ENCODE measurements at regions not wholly inside any gene's neighbourhood (a gene's known extent, or its start where the extent isn't known, plus 50 kb on each side); places are given as distances from the start of the nearest gene placed in this dataset.

DNA sequence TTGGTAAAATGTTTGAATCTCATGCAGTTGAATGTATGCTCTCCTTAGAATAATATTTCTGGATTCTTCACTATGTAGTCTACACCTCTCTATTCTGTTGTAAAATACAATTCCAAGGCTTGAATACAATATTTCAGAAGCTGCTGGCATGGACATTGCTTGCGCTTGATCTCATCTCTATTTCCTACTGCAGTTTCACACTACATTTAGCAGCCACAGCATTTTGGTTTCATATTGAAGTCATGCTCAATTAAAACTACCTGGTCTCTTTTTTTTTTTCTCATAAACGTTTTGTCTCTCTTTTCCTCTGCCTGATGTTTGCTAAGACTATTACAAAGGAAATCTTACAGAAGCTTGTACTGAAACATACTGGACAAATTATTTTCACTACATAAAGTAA lies 631.0 kb upstream of the TMPRSS15 start:
- H3K4me3 ChIP-seq (ENCODE audit: low read depth, low read length), result no peak overlapping the region
- DNase-seq (ENCODE audit: low read depth), result no peak
- H3K36me3 ChIP-seq (ENCODE audit: control insufficient read depth, insufficient read depth, low read length), result no peaks in the 10 kb centered on the region
- TF ChIP-seq, protein P1, sequence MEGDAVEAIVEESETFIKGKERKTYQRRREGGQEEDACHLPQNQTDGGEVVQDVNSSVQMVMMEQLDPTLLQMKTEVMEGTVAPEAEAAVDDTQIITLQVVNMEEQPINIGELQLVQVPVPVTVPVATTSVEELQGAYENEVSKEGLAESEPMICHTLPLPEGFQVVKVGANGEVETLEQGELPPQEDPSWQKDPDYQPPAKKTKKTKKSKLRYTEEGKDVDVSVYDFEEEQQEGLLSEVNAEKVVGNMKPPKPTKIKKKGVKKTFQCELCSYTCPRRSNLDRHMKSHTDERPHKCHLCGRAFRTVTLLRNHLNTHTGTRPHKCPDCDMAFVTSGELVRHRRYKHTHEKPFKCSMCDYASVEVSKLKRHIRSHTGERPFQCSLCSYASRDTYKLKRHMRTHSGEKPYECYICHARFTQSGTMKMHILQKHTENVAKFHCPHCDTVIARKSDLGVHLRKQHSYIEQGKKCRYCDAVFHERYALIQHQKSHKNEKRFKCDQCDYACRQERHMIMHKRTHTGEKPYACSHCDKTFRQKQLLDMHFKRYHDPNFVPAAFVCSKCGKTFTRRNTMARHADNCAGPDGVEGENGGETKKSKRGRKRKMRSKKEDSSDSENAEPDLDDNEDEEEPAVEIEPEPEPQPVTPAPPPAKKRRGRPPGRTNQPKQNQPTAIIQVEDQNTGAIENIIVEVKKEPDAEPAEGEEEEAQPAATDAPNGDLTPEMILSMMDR (IDR thresholded peaks at IDR 0.05; ENCODE audit: insufficient read depth, low read length, poor library complexity, severe bottlenecking), result no peak
- H3K27me3 ChIP-seq (ENCODE audit: control insufficient read depth, insufficient read depth, low read length), result no peaks in the 10 kb centered on the region

DNA sequence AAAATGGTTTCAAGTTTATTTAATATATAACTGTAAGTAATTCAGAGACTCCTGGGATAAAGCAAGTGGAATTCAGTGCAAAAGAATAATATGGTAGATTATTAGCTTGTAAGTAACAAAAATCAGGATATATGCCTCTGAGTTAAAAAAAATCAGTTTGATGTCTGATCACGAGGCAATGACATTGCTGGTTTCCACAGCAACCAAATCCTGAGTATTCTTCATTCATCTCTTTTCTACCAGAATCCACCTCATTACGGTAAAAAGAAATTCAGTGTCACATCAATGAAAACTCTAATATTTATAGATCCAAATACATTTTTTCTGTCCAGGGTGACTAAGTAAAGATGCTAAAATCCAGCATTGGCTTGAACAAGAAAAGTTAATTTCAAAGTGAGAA lies 642.3 kb upstream of the TMPRSS15 start:
- DNase-seq (ENCODE audit: low read depth), result no peak
- Histone ChIP-seq H3K4me3 (ENCODE audit: low read depth, low read length) (no peak overlapping the region), H3K36me3 (ENCODE audit: control insufficient read depth, insufficient read depth, low read length) (no peaks in the 10 kb centered on the region), H3K27me3 (ENCODE audit: control insufficient read depth, insufficient read depth, low read length) (no peaks in the 10 kb centered on the region)
- TF ChIP-seq, protein P1 (IDR thresholded peaks at IDR 0.05; ENCODE audit: insufficient read depth, low read length, poor library complexity, severe bottlenecking), result no peak

DNA sequence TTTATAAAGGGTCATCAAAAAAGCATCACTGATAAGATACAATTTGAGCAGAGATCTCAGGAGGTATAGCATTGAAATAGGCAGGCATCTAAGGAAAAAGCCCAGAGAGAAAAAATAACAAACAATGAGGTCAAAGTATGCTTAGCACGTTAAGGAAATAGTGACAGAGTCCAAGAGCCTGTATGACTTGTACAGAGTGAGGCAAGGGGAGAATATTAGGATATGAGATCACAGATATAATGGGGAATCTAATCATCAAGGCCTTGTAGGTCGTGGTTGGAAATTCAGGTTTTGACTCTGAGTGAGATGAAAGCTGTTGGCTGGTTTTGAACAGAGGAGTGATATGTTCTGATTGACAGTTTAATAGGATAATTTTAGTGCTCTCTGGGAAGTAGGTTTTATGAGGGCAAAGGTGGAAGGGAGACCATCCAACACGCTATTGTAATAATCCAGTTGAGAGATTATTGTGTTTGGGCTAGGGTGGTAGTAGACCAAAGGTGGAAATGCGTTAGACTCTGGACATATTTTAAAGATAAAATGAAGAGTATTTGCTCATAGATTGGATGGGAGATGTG lies 644.6 kb upstream of the TMPRSS15 start:
- no peaks in the 10 kb centered on the region for H3K27me3 ChIP-seq (ENCODE audit: control insufficient read depth, insufficient read depth, low read length)
- TF ChIP-seq, protein P1 (IDR thresholded peaks at IDR 0.05; ENCODE audit: insufficient read depth, low read length, poor library complexity, severe bottlenecking), result no peak

DNA sequence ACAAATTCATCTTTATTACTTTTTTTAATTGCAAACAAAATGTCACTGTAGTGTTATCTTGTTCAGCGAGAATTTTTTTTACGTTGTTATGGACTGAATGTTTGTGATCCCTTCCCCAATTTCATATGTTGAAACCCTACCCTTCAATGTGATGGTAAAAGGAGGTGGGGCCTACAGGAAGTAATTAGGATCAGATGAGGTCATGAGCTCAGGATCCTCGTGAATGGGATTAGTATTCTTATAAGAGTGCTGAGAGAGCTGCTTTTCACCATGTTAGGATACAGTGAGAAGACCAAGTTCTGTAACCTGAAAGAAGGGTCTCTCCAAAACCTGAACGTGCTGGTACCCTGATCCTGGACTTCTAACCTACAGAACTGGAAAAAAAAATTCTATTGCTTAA lies 646.0 kb upstream of the TMPRSS15 start:
- TF ChIP-seq, protein P1 (IDR thresholded peaks at IDR 0.05; ENCODE audit: insufficient read depth, low read length, poor library complexity, severe bottlenecking), result no peak
- no peak for DNase-seq (ENCODE audit: low read depth)
- no peaks in the 10 kb centered on the region for H3K36me3 ChIP-seq (ENCODE audit: control insufficient read depth, insufficient read depth, low read length)
- no peak overlapping the region for H3K4me3 ChIP-seq (ENCODE audit: low read depth, low read length)
- H3K27me3 ChIP-seq (ENCODE audit: control insufficient read depth, insufficient read depth, low read length), result no peaks in the 10 kb centered on the region

More for the DNA sequence above, 644.6 kb upstream of the TMPRSS15 start:
- H3K36me3 ChIP-seq (ENCODE audit: control insufficient read depth, insufficient read depth, low read length), result no peaks in the 10 kb centered on the region
- DNase-seq (ENCODE audit: low read depth), result no peak
- no peak overlapping the region for H3K4me3 ChIP-seq (ENCODE audit: low read depth, low read length)

DNA sequence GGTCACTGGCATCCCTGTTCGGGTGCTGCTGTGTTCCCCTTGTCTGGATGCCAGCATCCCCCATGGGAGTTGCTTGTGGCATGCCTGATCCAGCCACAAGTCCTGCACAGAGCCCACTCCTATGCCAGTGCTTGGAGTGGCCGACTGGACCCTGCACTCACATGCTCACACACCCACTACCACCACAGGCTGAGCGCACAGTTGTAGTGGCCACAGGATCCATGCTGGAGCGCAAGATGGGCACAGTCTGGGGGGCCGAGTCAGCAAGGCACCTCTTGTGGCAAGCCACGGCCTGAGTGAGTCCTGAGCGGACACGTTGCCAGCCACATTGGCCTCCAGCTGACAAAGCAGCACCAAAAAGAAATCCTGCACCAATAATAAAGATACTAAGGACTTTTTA lies 661.6 kb upstream of the TMPRSS15 start:
- Histone ChIP-seq H3K4me3 (ENCODE audit: low read depth, low read length) (no peak overlapping the region), H3K27me3 (ENCODE audit: control insufficient read depth, insufficient read depth, low read length) (no peaks in the 10 kb centered on the region), H3K36me3 (ENCODE audit: control insufficient read depth, insufficient read depth, low read length) (no peaks in the 10 kb centered on the region)
- no peak for DNase-seq (ENCODE audit: low read depth)
- TF ChIP-seq, protein P1 (IDR thresholded peaks at IDR 0.05; ENCODE audit: insufficient read depth, low read length, poor library complexity, severe bottlenecking), result no peak

DNA sequence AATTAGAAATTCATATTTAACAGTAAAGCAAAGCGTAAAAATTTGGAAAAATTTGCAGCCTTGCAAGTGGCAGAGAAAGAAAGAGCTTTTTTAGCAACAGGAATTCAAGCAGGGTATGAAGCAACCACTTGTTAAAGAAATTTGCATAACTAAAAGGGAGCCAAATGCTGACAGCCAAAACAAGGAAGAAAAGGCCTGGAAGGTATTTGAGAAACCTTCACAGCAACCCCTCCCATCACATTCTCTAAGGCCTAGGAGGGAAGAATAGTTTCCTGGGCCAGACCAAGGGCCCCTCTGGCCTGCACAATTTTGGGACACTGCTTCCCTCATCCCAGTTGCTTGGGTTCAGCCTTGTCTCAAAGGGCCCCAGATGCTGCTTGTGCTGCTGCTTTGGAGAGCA lies 672.4 kb upstream of the TMPRSS15 start:
- Histone ChIP-seq H3K27me3 (ENCODE audit: control insufficient read depth, insufficient read depth, low read length) (no peaks in the 10 kb centered on the region), H3K4me3 (ENCODE audit: low read depth, low read length) (no peak overlapping the region), H3K36me3 (ENCODE audit: control insufficient read depth, insufficient read depth, low read length) (no peaks in the 10 kb centered on the region)
- no peak for DNase-seq (ENCODE audit: low read depth)
- TF ChIP-seq, protein P1 (IDR thresholded peaks at IDR 0.05; ENCODE audit: insufficient read depth, low read length, poor library complexity, severe bottlenecking), result no peak
